ENCODE measurements at regions not wholly inside any gene's neighbourhood (a gene's known extent, or its start where the extent isn't known, plus 50 kb on each side); places are given as distances from the start of the nearest gene placed in this dataset.
"Not testable (repeated sequence)": the region's sequence is repeated elsewhere in the genome, so short reads cannot be mapped to it uniquely, and the experiment has no call there.

DNA sequence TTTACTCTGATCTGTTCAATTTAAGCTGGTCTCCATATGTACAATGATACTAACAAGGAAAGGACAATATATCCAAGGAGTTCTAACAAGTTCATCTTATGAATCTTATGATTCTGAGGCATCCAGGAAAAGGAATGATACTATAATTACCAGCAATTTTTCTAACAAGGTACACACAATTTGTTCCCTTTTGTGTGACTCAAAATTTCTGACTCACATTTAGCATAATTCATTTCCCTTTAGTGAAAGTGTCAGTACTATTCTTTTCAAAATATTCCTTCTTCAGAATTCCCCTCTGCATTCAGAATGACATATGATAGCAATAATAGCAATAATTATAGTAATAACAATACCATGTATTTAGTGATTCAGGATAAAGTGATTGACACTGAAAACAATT, 594.8 kb downstream of the DMRTA1 start:
- Histone ChIP-seq H3K4me1 (no peaks in the 10 kb centered on the region), H3K79me2 (no peaks in the 10 kb centered on the region), H3K4me2 (ENCODE audit: low read length) (no peak overlapping the region), H2AFZ (no peak overlapping the region), H3K27me3 (ENCODE audit: control insufficient read depth, insufficient read depth, low read length) (no peaks in the 10 kb centered on the region), H3K9me3 (ENCODE audit: control insufficient read depth, low read length) (no peaks in the 10 kb centered on the region), H3K27ac (no peak overlapping the region), H3K36me3 (ENCODE audit: control insufficient read depth, insufficient read depth, low read length) (no peaks in the 10 kb centered on the region), H3K4me3 (ENCODE audit: low read depth, low read length) (no peak overlapping the region), H3K9ac (no peak overlapping the region)
- TF ChIP-seq CTCF (IDR thresholded peaks at IDR 0.05), result no peak

GRCh38 chr9:23044549-23044948, 597.9 kb downstream of the DMRTA1 start:
- H3K36me3 ChIP-seq (ENCODE audit: control insufficient read depth, insufficient read depth, low read length), result no peaks in the 10 kb centered on the region
- no peak overlapping the region for H3K9ac ChIP-seq
- H2AFZ ChIP-seq, result no peak overlapping the region
- no peaks in the 10 kb centered on the region for H3K9me3 ChIP-seq (ENCODE audit: control insufficient read depth, low read length)
- H3K27me3 ChIP-seq (ENCODE audit: control insufficient read depth, insufficient read depth, low read length), result no peaks in the 10 kb centered on the region
- no peak overlapping the region for H3K27ac ChIP-seq
- no peak for TF ChIP-seq CTCF (IDR thresholded peaks at IDR 0.05)
- no peak overlapping the region for H3K4me3 ChIP-seq (ENCODE audit: low read depth, low read length)
- no peak overlapping the region for H3K4me2 ChIP-seq (ENCODE audit: low read length)
- no peaks in the 10 kb centered on the region for H3K4me1 ChIP-seq
- no peaks in the 10 kb centered on the region for H3K79me2 ChIP-seq

DNA sequence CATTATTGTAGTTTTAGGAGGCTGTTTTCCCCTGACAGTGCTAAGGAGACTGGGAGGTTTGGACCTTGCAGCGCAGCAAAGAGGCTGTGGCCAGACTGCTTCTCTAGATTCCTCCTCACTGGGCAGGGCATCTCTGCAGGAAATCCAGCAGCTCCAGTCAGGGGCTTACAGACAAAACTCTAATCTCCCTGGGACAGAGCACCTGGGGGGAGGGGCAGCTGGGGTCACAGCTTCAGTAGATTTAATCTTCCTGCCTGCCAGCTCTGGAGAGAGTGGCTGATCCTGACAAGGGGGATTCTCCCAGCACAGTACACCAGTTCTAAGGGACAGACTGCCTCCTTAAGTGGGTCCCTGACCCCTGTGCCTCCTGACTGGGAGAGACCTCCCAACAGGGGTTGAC, 599.4 kb downstream of the DMRTA1 start:
- not testable (repeated sequence) for H3K36me3 ChIP-seq (ENCODE audit: control insufficient read depth, insufficient read depth, low read length)

DNA sequence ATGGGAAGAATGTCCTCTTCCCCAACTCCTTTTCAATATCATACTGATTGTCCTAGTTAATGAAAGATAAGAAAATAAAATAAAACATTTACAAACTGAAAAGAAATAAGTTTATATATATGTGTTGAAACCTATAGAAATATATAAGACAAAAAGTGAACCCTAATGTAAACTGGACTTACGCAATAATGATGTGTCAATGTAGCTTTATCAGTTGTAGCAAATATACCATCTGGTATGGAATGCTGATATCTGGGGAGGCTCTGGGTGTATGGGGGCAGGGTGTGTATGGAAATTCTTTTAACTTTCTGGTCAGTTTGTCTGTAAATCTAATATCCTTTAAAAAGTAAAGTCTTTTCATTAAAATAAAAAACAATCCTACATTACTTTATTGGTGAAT, 603.9 kb downstream of the DMRTA1 start:
- Histone ChIP-seq H3K9ac (no peak overlapping the region), H3K4me3 (ENCODE audit: low read depth, low read length) (no peak overlapping the region), H3K27ac (no peak overlapping the region), H3K79me2 (no peaks in the 10 kb centered on the region), H3K36me3 (ENCODE audit: control insufficient read depth, insufficient read depth, low read length) (no peaks in the 10 kb centered on the region), H3K9me3 (ENCODE audit: control insufficient read depth, low read length) (no peaks in the 10 kb centered on the region), H3K4me1 (no peaks in the 10 kb centered on the region), H3K4me2 (ENCODE audit: low read length) (no peak overlapping the region), H3K27me3 (ENCODE audit: control insufficient read depth, insufficient read depth, low read length) (no peaks in the 10 kb centered on the region), H2AFZ (no peak overlapping the region)
- TF ChIP-seq CTCF (IDR thresholded peaks at IDR 0.05), result no peak

More for the DNA sequence above, 599.4 kb downstream of the DMRTA1 start:
- not testable (repeated sequence) for H3K9me3 ChIP-seq (ENCODE audit: control insufficient read depth, low read length); H3K79me2 ChIP-seq; H3K4me1 ChIP-seq; H2AFZ ChIP-seq; H3K4me3 ChIP-seq (ENCODE audit: low read depth, low read length); H3K27ac ChIP-seq; H3K9ac ChIP-seq; H3K27me3 ChIP-seq (ENCODE audit: control insufficient read depth, insufficient read depth, low read length); H3K4me2 ChIP-seq (ENCODE audit: low read length)

DNA sequence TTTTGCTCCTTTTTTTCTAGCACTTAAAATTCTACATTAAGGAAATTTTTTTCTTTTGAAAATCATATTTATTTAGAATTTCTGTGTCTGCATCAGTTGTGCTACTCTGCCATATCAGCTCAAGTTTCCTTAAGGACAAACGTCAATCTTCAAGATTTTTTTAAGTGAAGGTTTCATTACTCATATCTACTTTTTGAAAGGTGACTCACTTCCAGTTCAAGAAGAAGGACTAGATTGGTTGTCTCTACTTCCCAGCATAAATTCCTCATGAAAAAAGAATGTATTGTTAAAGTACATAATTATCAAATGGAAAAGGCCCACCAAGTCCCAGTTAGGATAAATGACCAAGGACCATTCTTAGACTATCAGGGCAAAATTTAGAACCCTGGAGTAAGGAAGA, 626.5 kb downstream of the DMRTA1 start:
- Histone ChIP-seq H2AFZ (no peak overlapping the region), H3K4me2 (ENCODE audit: low read length) (no peak overlapping the region), H3K27ac (no peak overlapping the region)

More for the DNA sequence above, 626.5 kb downstream of the DMRTA1 start:
- no peaks in the 10 kb centered on the region for H3K27me3 ChIP-seq (ENCODE audit: control insufficient read depth, insufficient read depth, low read length)
- no peaks in the 10 kb centered on the region for H3K79me2 ChIP-seq
- H3K4me3 ChIP-seq (ENCODE audit: low read depth, low read length), result no peak overlapping the region
- H3K4me1 ChIP-seq, result no peaks in the 10 kb centered on the region
- no peaks in the 10 kb centered on the region for H3K36me3 ChIP-seq (ENCODE audit: control insufficient read depth, insufficient read depth, low read length)
- TF ChIP-seq CTCF (IDR thresholded peaks at IDR 0.05), result no peak
- H3K9me3 ChIP-seq (ENCODE audit: control insufficient read depth, low read length), result no peaks in the 10 kb centered on the region
- no peak overlapping the region for H3K9ac ChIP-seq

Measured in parathyroid adenoma (tissue), 2 donors.